ENCODE measurements at regions not wholly inside any gene's neighbourhood (a gene's known extent, or its start where the extent isn't known, plus 50 kb on each side); places are given as distances from the start of the nearest gene placed in this dataset.

DNA sequence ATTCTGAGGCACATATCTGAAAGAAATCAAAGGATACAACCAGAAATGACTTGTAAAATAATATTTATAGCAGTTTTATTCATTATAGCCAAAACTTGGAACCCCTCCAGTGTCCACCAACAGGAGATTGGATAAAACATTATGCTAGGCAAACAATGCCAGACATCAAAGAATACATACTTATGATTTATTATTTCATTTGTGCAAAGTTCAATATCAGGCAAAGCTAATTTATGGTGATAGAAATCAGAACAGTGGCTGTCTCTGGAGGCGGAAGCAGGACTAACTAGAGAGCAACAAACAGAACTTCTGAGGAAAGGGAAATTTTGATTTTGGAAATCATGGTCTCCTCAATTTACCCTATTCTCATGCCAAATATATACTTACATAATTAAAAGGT is 193.1 kb downstream of the ICE1 start:
- no peaks in the 10 kb centered on the region for H3K36me3 ChIP-seq
- TF ChIP-seq, protein P1, sequence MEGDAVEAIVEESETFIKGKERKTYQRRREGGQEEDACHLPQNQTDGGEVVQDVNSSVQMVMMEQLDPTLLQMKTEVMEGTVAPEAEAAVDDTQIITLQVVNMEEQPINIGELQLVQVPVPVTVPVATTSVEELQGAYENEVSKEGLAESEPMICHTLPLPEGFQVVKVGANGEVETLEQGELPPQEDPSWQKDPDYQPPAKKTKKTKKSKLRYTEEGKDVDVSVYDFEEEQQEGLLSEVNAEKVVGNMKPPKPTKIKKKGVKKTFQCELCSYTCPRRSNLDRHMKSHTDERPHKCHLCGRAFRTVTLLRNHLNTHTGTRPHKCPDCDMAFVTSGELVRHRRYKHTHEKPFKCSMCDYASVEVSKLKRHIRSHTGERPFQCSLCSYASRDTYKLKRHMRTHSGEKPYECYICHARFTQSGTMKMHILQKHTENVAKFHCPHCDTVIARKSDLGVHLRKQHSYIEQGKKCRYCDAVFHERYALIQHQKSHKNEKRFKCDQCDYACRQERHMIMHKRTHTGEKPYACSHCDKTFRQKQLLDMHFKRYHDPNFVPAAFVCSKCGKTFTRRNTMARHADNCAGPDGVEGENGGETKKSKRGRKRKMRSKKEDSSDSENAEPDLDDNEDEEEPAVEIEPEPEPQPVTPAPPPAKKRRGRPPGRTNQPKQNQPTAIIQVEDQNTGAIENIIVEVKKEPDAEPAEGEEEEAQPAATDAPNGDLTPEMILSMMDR (IDR thresholded peaks at IDR 0.05), result no peak
- no peaks in the 10 kb centered on the region for H3K27me3 ChIP-seq
- H3K27ac ChIP-seq, result no peak overlapping the region
- 34 to 35% methylated on average over 1 of the region's 1 CpG for WGBS, 2 donors
- DNase-seq (no peak), ATAC-seq (no peak), FAIRE-seq (no peak)
- no peaks in the 10 kb centered on the region for H3K9me3 ChIP-seq
- intact Hi-C loops (cut with DNase I), result no loop called here
- H3K4me3 ChIP-seq, result no peak overlapping the region
- H3K4me1 ChIP-seq, result no peaks in the 10 kb centered on the region

GRCh38 chr5:5613261-5613990 is 190.9 kb downstream of the ICE1 start:
- Histone ChIP-seq H3K36me3 (no peaks in the 10 kb centered on the region), H3K4me3 (no peak overlapping the region), H3K4me1 (no peaks in the 10 kb centered on the region), H3K27me3 (no peaks in the 10 kb centered on the region), H3K27ac (no peak overlapping the region), H3K9me3 (no peaks in the 10 kb centered on the region)
- FAIRE-seq (no peak), DNase-seq (no peak), ATAC-seq (no peak)
- TF ChIP-seq, protein P1 (IDR thresholded peaks at IDR 0.05), result no peak
- intact Hi-C loops (cut with DNase I), result no loop called here
- WGBS, 2 donors, result 52% methylated on average over 6 of the region's 6 CpGs

DNA sequence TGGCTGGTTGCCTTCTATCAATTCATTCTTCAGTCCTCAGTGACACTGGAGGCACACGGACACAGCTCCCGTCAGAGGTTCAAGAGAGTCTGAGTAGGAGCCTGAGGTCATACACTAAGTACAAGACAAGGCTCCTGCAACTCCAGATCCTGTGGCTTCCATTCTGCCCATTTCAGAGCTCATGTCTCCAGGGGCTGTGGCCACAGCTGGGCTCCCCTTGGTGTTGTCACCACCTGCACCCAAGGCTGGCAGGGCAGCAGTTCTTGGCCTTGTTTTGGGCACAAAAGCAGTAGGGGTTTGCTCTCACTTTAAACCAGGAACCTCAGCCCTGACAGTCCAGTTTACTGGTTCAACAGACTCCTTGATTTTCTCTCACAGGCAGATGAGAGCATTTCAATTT is 189.6 kb downstream of the ICE1 start:
- ATAC-seq (no peak), DNase-seq (no peak), FAIRE-seq (no peak)
- H3K36me3 ChIP-seq, result no peaks in the 10 kb centered on the region
- H3K4me3 ChIP-seq, result no peak overlapping the region
- H3K27me3 ChIP-seq, result no peaks in the 10 kb centered on the region
- no peaks in the 10 kb centered on the region for H3K4me1 ChIP-seq
- H3K9me3 ChIP-seq, result no peaks in the 10 kb centered on the region
- TF ChIP-seq, protein P1 (IDR thresholded peaks at IDR 0.05), result no peak
- no peak overlapping the region for H3K27ac ChIP-seq
- intact Hi-C loops (cut with DNase I), result no loop called here
- 69 to 72% methylated on average over 2 of the region's 2 CpGs for WGBS, 2 donors

- Histone ChIP-seq H3K27me3 (no peaks in the 10 kb centered on the region), H3K36me3 (no peaks in the 10 kb centered on the region), H3K27ac (no peak overlapping the region), H3K4me1 (no peaks in the 10 kb centered on the region), H3K9me3 (no peaks in the 10 kb centered on the region), H3K4me3 (no peak overlapping the region)
- FAIRE-seq, result no peak
- no peak for ATAC-seq
- no peak for DNase-seq
- intact Hi-C loops (cut with DNase I), result no loop called here
- TF ChIP-seq, protein P1 (IDR thresholded peaks at IDR 0.05), result no peak
- whole genome bisulfite sequencing, 2 donors, result 79 to 82% methylated on average over 7 of the region's 7 CpGs
Observed at GRCh38 chr5:5609935-5610334, 187.5 kb downstream of the ICE1 start.

- TF ChIP-seq, protein P1 (IDR thresholded peaks at IDR 0.05), result no peak
- FAIRE-seq (no peak), DNase-seq (no peak), ATAC-seq (no peak)
- WGBS, 2 donors, result 55 to 74% methylated on average over 15 of the region's 15 CpGs
- no peak overlapping the region for H3K27ac ChIP-seq
- H3K9me3 ChIP-seq, result no peaks in the 10 kb centered on the region
- H3K4me1 ChIP-seq, result no peaks in the 10 kb centered on the region
- no peak overlapping the region for H3K4me3 ChIP-seq
- H3K27me3 ChIP-seq, result no peaks in the 10 kb centered on the region
- no peaks in the 10 kb centered on the region for H3K36me3 ChIP-seq
- intact Hi-C loops (cut with DNase I), result no loop called here
Observed at GRCh38 chr5:5605170-5605764, 182.8 kb downstream of the ICE1 start.
